Stimulated activated CD4-positive, alpha-beta T cell treated with anti-CD3 and anti-CD28 coated beads, TNF-alpha, amount 100 ng/mL, for 4 hours (primary cell): ENCODE measurements at regions not wholly inside any gene's neighbourhood (a gene's known extent, or its start where the extent isn't known, plus 50 kb on each side); places are given as distances from the start of the nearest gene placed in this dataset.
"Not testable (repeated sequence)": the region's sequence is repeated elsewhere in the genome, so short reads cannot be mapped to it uniquely, and the experiment has no call there.

Experiments used
- DNase-seq, 3 experiments: peaks; one replicate each; pipeline ENCODE4 v3.0.0-alpha.2; 2020; ENCODE audit warnings: low read depth in 3 of 3

- no peak for DNase-seq
These were observed 150.4 kb upstream of the SLC6A11 start for GRCh38 chr3:10665592-10665991.

- DNase-seq = no peak
These were observed 149.4 kb upstream of the SLC6A11 start for GRCh38 chr3:10666621-10667020.

GRCh38 chr3:10667269-10667668 lies 148.8 kb upstream of the SLC6A11 start:
- DNase-seq = no peak

- no peak for DNase-seq
These were observed 148.0 kb upstream of the SLC6A11 start for GRCh38 chr3:10667901-10668476.

- no peak for DNase-seq
These were observed 146.5 kb upstream of the SLC6A11 start for GRCh38 chr3:10669490-10670048.

- DNase-seq = no peak
These were observed 143.6 kb upstream of the SLC6A11 start for GRCh38 chr3:10672422-10672821.

GRCh38 chr3:10674578-10674977 lies 141.4 kb upstream of the SLC6A11 start:
- no peak for DNase-seq

GRCh38 chr3:10676905-10677304 lies 139.1 kb upstream of the SLC6A11 start:
- DNase-seq = no peak

GRCh38 chr3:10678796-10679376 lies 137.1 kb upstream of the SLC6A11 start:
- DNase-seq = no peak

GRCh38 chr3:10680796-10681195 lies 135.2 kb upstream of the SLC6A11 start:
- no peak for DNase-seq

- DNase-seq = no peak
These were observed 133.3 kb upstream of the SLC6A11 start for GRCh38 chr3:10682692-10683091.

GRCh38 chr3:10683106-10683505 lies 132.9 kb upstream of the SLC6A11 start:
- DNase-seq = no peak

- DNase-seq = no peak
These were observed 127.9 kb upstream of the SLC6A11 start for GRCh38 chr3:10688126-10688525.

GRCh38 chr3:10688548-10689172 lies 127.4 kb upstream of the SLC6A11 start:
- DNase-seq = no peak

- DNase-seq = no peak
These were observed 123.9 kb upstream of the SLC6A11 start for GRCh38 chr3:10692039-10692622.

- DNase-seq = no peak
These were observed 122.6 kb upstream of the SLC6A11 start for GRCh38 chr3:10693457-10693856.

GRCh38 chr3:10694179-10694578 lies 121.8 kb upstream of the SLC6A11 start:
- DNase-seq = no peak

- not testable (repeated sequence) for DNase-seq
These were observed 120.8 kb upstream of the SLC6A11 start for GRCh38 chr3:10695186-10695585.

GRCh38 chr3:10695595-10696285 lies 120.3 kb upstream of the SLC6A11 start:
- DNase-seq = no peak

GRCh38 chr3:10697918-10698317 lies 118.1 kb upstream of the SLC6A11 start:
- DNase-seq = no peak

- no peak for DNase-seq
These were observed 115.2 kb upstream of the SLC6A11 start for GRCh38 chr3:10700821-10701220.
